BJ (cell line): ENCODE measurements at regions not wholly inside any gene's neighbourhood (a gene's known extent, or its start where the extent isn't known, plus 50 kb on each side); places are given as distances from the start of the nearest gene placed in this dataset.

Experiments
- CTCF ChIA-PET: fragments of 350-600 bp; formaldehyde crosslinking; extraction: SDS; loops from one replicate; lab custom pipeline; 2021; ENCODE audit warnings: antibody characterized with exemption, inconsistent platforms; lab: Yijun Ruan, JAX
- POLR2A ChIA-PET: fragments of 300-600 bp; sonication (Branson Sonifier 250); formaldehyde crosslinking; extraction: SDS; loops from one replicate; lab custom pipeline; 2021; ENCODE audit warnings: antibody characterized with exemption; lab: Charles Lee
- DNase-seq: peaks from one replicate; pipeline ENCODE4 v3.0.0-alpha.2; 2011; ENCODE audit warnings: low read depth
- H3K27me3 ChIP-seq: 2 replicates; pipeline ENCODE4 v1.6.0; 2011; ENCODE audit warnings: low read length; ENCODE audit not compliant: control insufficient read depth, insufficient read depth
- H3K36me3 ChIP-seq: 2 replicates; pipeline ENCODE4 v1.5.1; 2011; ENCODE audit warnings: low read length; ENCODE audit not compliant: control insufficient read depth, insufficient read depth
- H3K4me3 ChIP-seq: 2 replicates; pipeline ENCODE4 v1.5.1; 2011; ENCODE audit warnings: low read depth, mild to moderate bottlenecking, control low read depth, low read length
- TF ChIP-seq, protein P1 (sequence below): IDR thresholded peaks from 2 replicates; pipeline ENCODE4 v1.5.1; 2011; ENCODE audit warnings: low read depth, mild to moderate bottlenecking, control low read depth, inconsistent platforms, low read length, moderate library complexity; ENCODE audit not compliant: insufficient read depth

GRCh38 chr7:121604627-121605316 lies 208.7 kb upstream of the FAM3C start:
- TF ChIP-seq, protein P1, sequence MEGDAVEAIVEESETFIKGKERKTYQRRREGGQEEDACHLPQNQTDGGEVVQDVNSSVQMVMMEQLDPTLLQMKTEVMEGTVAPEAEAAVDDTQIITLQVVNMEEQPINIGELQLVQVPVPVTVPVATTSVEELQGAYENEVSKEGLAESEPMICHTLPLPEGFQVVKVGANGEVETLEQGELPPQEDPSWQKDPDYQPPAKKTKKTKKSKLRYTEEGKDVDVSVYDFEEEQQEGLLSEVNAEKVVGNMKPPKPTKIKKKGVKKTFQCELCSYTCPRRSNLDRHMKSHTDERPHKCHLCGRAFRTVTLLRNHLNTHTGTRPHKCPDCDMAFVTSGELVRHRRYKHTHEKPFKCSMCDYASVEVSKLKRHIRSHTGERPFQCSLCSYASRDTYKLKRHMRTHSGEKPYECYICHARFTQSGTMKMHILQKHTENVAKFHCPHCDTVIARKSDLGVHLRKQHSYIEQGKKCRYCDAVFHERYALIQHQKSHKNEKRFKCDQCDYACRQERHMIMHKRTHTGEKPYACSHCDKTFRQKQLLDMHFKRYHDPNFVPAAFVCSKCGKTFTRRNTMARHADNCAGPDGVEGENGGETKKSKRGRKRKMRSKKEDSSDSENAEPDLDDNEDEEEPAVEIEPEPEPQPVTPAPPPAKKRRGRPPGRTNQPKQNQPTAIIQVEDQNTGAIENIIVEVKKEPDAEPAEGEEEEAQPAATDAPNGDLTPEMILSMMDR, result no peak
- no peak for DNase-seq
- CTCF ChIA-PET, result interaction anchor here (0.7 to 0.9 kb wide), 2 partner anchors 42 to 390 kb away, joined by 3 to 6 read pairs; no protein-coding TSS in a partner anchor
- POLR2A ChIA-PET, result no interaction called here
- no peak overlapping the region for H3K4me3 ChIP-seq
- H3K27me3 ChIP-seq, result no peaks in the 10 kb centered on the region; the same call in 1 of the 2 replicates
- no peaks in the 10 kb centered on the region for H3K36me3 ChIP-seq

- TF ChIP-seq, protein P1, result no peak
- H3K4me3 ChIP-seq, result no peak overlapping the region
- CTCF ChIA-PET, result no interaction called here
- DNase-seq, result no peak
- H3K36me3 ChIP-seq, result no peaks in the 10 kb centered on the region
- POLR2A ChIA-PET, result no interaction called here
- no peaks in the 10 kb centered on the region; the same call in 1 of the 2 replicates for H3K27me3 ChIP-seq
Observed at GRCh38 chr7:121603886-121604285, 207.8 kb upstream of the FAM3C start.

- H3K4me3 ChIP-seq, result no peak overlapping the region
- DNase-seq, result no peak
- H3K36me3 ChIP-seq, result no peaks in the 10 kb centered on the region
- no peaks in the 10 kb centered on the region; the same call in 1 of the 2 replicates for H3K27me3 ChIP-seq
- TF ChIP-seq, protein P1, result no peak
- POLR2A ChIA-PET, result no interaction called here
- CTCF ChIA-PET, result interaction anchor here (0.6 kb wide), 1 partner anchor 37 kb away, joined by 3 read pairs; no protein-coding TSS in a partner anchor
Observed at GRCh38 chr7:121599887-121600286, 203.8 kb upstream of the FAM3C start.

DNA sequence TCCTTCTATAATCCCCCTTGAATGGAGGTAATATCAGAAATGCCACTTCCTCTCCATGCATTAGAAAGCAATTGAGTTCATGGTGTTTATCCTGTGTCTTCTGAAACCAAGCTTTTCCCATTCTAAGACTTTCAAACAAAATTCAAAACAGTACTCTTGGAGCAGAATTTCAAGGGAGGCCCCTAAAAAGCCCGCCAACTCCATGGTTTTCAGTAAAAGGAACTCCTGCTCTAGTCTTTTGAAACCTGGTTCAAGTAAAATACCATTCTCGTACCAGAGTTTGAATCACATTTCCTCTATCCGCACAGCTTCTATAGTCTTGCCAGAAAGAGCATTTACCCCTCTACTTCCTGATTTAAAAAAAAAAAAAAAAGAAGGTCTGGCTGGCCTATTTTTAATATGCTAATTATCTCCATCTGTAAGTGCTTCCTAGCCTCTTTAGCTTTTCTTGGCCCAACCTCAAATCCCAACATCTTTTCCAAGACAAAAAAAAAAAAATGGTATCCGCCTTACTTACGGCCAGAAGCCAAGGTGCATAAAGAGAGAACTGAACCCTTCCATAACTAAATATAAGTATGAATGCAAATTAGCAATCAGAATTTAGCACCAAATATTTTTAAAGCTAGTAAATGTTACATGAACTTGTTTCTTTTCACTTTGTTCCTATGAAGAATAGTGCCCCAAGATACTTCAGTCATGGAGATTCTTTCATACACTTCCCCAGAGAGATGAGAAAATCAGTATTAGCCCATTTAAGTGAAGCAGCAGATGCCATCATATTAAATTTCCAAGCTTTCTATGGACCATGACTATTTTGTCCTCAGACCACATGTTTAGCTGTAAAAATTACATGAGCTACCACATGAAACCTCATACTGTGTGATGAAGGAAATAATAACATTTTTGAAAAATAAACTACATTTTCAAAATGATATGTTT lies 199.9 kb upstream of the FAM3C start:
- ChIA-PET POLR2A (no interaction called here), CTCF (interaction anchor here (1.0 kb wide), 1 partner anchor 19 kb away, joined by 3 read pairs; no protein-coding TSS in a partner anchor)
- H3K4me3 ChIP-seq, result no peak overlapping the region
- no peaks in the 10 kb centered on the region for H3K36me3 ChIP-seq
- DNase-seq, result no peak
- no peaks in the 10 kb centered on the region for H3K27me3 ChIP-seq
- TF ChIP-seq, protein P1, result no peak

DNA sequence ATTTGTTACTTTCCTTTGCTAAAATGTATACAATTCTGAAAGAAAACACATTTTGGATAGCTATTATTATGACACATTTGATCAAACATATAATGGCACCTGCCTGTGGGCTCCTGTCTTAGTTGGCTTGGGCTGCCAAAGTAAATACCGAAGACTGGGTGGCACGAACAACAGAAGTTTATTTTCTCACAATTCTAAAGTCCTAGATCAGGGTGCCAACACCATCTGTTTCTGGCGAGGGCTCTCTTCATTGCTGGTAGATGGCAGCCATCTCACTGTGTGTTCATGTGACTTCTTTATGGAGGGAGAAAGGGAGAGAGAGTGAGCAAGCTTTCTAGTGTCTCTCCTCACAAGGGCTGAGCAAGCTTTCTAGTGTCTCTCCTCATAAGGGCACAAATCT lies 195.8 kb upstream of the FAM3C start:
- no peaks in the 10 kb centered on the region for H3K36me3 ChIP-seq
- TF ChIP-seq, protein P1, result no peak
- H3K4me3 ChIP-seq, result no peak overlapping the region
- DNase-seq, result no peak
- POLR2A ChIA-PET, result no interaction called here
- H3K27me3 ChIP-seq, result no peaks in the 10 kb centered on the region
- CTCF ChIA-PET, result no interaction called here
